Peyer's patch (tissue), 4 donors: ENCODE measurements at regions not wholly inside any gene's neighbourhood (a gene's known extent, or its start where the extent isn't known, plus 50 kb on each side); places are given as distances from the start of the nearest gene placed in this dataset.

Source experiments
- CTCF ChIP-seq, 6 experiments: fragments of 450-650 bp in 4 of 6; fragments of 200-600 bp in 2 of 6; sonication (generic) in 1 of 6; IDR thresholded peaks; one replicate each; pipeline ENCODE4 v1.5.1; 2017 to 2019; ENCODE audit warnings: antibody characterized with exemption in 6 of 6, mild to moderate bottlenecking in 3 of 6, moderate library complexity in 1 of 6
- POLR2A ChIP-seq, 2 donors: fragments of 450-650 bp; IDR thresholded peaks; one replicate each; pipeline ENCODE4 v1.5.1; 2017; ENCODE audit warnings: antibody characterized with exemption in 2 of 2, mild to moderate bottlenecking in 2 of 2, moderate library complexity in 2 of 2

GRCh38 chr17:13067629-13068303, 49.9 kb upstream of the ELAC2 start:
- TF ChIP-seq CTCF (IDR thresholded peaks at IDR 0.05) (no peak), POLR2A (IDR thresholded peaks at IDR 0.05) (no peak)
